ENCODE measurements at regions not wholly inside any gene's neighbourhood (a gene's known extent, or its start where the extent isn't known, plus 50 kb on each side); places are given as distances from the start of the nearest gene placed in this dataset.

- TF ChIP-seq CTCF (IDR thresholded peaks at IDR 0.05): no peak
- no peak for TF ChIP-seq ZFX (IDR thresholded peaks at IDR 0.05; ENCODE audit: borderline replicate concordance)
- H3K27ac ChIP-seq: no peak overlapping the region
Observed at GRCh38 chr1:81118550-81118949, 682.2 kb upstream of the ADGRL2 start.

GRCh38 chr1:81115422-81115821 lies 685.3 kb upstream of the ADGRL2 start:
- TF ChIP-seq CTCF (IDR thresholded peaks at IDR 0.05) (no peak), ZFX (IDR thresholded peaks at IDR 0.05; ENCODE audit: borderline replicate concordance) (no peak)
- H3K27ac ChIP-seq: no peak overlapping the region

- no peak for TF ChIP-seq ZFX (IDR thresholded peaks at IDR 0.05; ENCODE audit: borderline replicate concordance)
- TF ChIP-seq CTCF (IDR thresholded peaks at IDR 0.05): peak; percentile 28
- H3K27ac ChIP-seq: no peak overlapping the region
Observed at GRCh38 chr1:81114191-81114590, 686.5 kb upstream of the ADGRL2 start.

- H3K27ac ChIP-seq: no peak overlapping the region
- TF ChIP-seq ZFX (IDR thresholded peaks at IDR 0.05; ENCODE audit: borderline replicate concordance): no peak
Observed at GRCh38 chr1:81113688-81114087, 687.0 kb upstream of the ADGRL2 start.

GRCh38 chr1:81111818-81112217 lies 688.9 kb upstream of the ADGRL2 start:
- H3K27ac ChIP-seq: no peak overlapping the region

GRCh38 chr1:81109038-81109437 lies 691.7 kb upstream of the ADGRL2 start:
- no peak for TF ChIP-seq CTCF (IDR thresholded peaks at IDR 0.05)
- TF ChIP-seq ZFX (IDR thresholded peaks at IDR 0.05; ENCODE audit: borderline replicate concordance): no peak
- H3K27ac ChIP-seq: no peak overlapping the region

More at GRCh38 chr1:81111818-81112217, 688.9 kb upstream of the ADGRL2 start:
- TF ChIP-seq CTCF (IDR thresholded peaks at IDR 0.05): no peak
- no peak for TF ChIP-seq ZFX (IDR thresholded peaks at IDR 0.05; ENCODE audit: borderline replicate concordance)

- TF ChIP-seq CTCF (IDR thresholded peaks at IDR 0.05) (no peak), ZFX (IDR thresholded peaks at IDR 0.05; ENCODE audit: borderline replicate concordance) (no peak)
- H3K27ac ChIP-seq: peak overlapping the region; percentile 42
Observed at GRCh38 chr1:81097860-81098259, 702.9 kb upstream of the ADGRL2 start.

- TF ChIP-seq ZFX (IDR thresholded peaks at IDR 0.05; ENCODE audit: borderline replicate concordance) (no peak), CTCF (IDR thresholded peaks at IDR 0.05) (no peak)
- no peak overlapping the region for H3K27ac ChIP-seq
Observed at GRCh38 chr1:81073580-81073979, 727.2 kb upstream of the ADGRL2 start.
